ENCODE measurements at regions not wholly inside any gene's neighbourhood (a gene's known extent, or its start where the extent isn't known, plus 50 kb on each side); places are given as distances from the start of the nearest gene placed in this dataset.

DNA sequence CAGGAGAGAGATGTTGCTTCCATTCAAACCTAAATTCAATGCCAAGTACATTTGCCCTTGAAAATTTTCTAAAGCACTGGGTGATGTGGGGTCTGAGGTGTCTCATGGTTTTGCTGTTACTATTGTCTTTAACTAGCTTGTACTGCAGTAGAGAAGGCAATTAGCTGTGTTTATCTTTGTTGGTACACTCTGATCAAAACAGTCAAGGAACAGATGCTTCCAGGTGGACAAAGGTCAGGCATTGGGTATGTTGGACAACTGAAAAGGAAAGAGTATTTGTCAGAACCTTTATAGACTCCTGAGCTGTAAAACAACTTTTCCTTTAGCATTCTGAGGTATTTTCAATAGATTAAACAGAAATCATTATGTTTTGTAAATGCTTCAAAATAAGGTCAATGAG, 2228.7 kb upstream of the WWC1 start:
- no peak for DNase-seq (ENCODE audit: low read depth, low spot score)
- Histone ChIP-seq H3K4me1 (ENCODE audit: control insufficient read depth, extremely low read depth, insufficient read depth, low read length) (no peaks in the 10 kb centered on the region), H3K4me2 (ENCODE audit: insufficient read depth, low read length) (no peak overlapping the region), H3K79me2 (ENCODE audit: control insufficient read depth, insufficient read depth, low read length) (no peaks in the 10 kb centered on the region), H3K27ac (ENCODE audit: insufficient read depth, low read depth, low read length) (no peak overlapping the region), H3K9ac (replicated peaks; ENCODE audit: extremely low read depth, insufficient read depth, low read length) (no peak overlapping the region), H3K27me3 (ENCODE audit: control insufficient read depth in 2 of 2, insufficient read depth in 2 of 2, low read length in 2 of 2) (no peaks in the 10 kb centered on the region), H3K9me3 (replicated peaks; ENCODE audit: control insufficient read depth, insufficient read depth, low read length) (peaks cover 4% of the 10 kb centered on the region), H4K20me1 (replicated peaks; ENCODE audit: control insufficient read depth, extremely low read depth, insufficient read depth, low read length) (no peaks in the 10 kb centered on the region), H2AFZ (ENCODE audit: low read depth, low read length) (no peak overlapping the region), H3K9me1 (replicated peaks; ENCODE audit: control insufficient read depth, extremely low read depth, insufficient read depth, low read length) (no peaks in the 10 kb centered on the region), H3K36me3 (ENCODE audit: control insufficient read depth in 2 of 2, extremely low read depth in 1 of 2, insufficient read depth in 2 of 2, low read length in 2 of 2) (no peaks in the 10 kb centered on the region), H3K4me3 (replicated peaks in 1 of 3; ENCODE audit: insufficient read depth in 1 of 3, low read depth in 1 of 3, low read length in 3 of 3) (no peak overlapping the region)
- TF ChIP-seq, protein P1, sequence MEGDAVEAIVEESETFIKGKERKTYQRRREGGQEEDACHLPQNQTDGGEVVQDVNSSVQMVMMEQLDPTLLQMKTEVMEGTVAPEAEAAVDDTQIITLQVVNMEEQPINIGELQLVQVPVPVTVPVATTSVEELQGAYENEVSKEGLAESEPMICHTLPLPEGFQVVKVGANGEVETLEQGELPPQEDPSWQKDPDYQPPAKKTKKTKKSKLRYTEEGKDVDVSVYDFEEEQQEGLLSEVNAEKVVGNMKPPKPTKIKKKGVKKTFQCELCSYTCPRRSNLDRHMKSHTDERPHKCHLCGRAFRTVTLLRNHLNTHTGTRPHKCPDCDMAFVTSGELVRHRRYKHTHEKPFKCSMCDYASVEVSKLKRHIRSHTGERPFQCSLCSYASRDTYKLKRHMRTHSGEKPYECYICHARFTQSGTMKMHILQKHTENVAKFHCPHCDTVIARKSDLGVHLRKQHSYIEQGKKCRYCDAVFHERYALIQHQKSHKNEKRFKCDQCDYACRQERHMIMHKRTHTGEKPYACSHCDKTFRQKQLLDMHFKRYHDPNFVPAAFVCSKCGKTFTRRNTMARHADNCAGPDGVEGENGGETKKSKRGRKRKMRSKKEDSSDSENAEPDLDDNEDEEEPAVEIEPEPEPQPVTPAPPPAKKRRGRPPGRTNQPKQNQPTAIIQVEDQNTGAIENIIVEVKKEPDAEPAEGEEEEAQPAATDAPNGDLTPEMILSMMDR (IDR thresholded peaks at IDR 0.05; ENCODE audit: extremely low read depth in 1 of 2, insufficient read depth in 1 of 2, low read depth in 1 of 2, low read length in 2 of 2), result no peak
- TF ChIP-seq GATA2 (IDR thresholded peaks at IDR 0.05; ENCODE audit: insufficient read depth, insufficient read length, low read depth, low read length), result no peak
- no peak for TF ChIP-seq EZH2 (IDR thresholded peaks at IDR 0.05; ENCODE audit: borderline replicate concordance, low read depth, low read length, severe bottlenecking)
- TF ChIP-seq MAX (IDR thresholded peaks at IDR 0.05; ENCODE audit: insufficient read depth, insufficient read length), result no peak
- TF ChIP-seq POLR2AphosphoS5 (IDR thresholded peaks at IDR 0.05; ENCODE audit: insufficient read depth, low read depth, low read length), result no peak
- TF ChIP-seq MYC (IDR thresholded peaks at IDR 0.05; ENCODE audit: low read depth, low read length), result no peak
- no peak for TF ChIP-seq POLR2A (IDR thresholded peaks at IDR 0.05; ENCODE audit: low read depth, low read length)
- TF ChIP-seq JUN (IDR thresholded peaks at IDR 0.05; ENCODE audit: borderline replicate concordance, insufficient read depth, insufficient read length, low read depth), result no peak
- no TSS peak for BruUV-seq (replicated peaks)
- CTCF ChIA-PET, result no interaction called here
- POLR2A ChIA-PET, result no interaction called here
- FAIRE-seq, result no peak
- dilution Hi-C loops (cut with MboI; ENCODE audit: extremely low pct_ligation_motif_present, low sequenced_read_pairs) (no loop called here), intact Hi-C loops (cut with micrococcal nuclease) (no loop called here)

Data from endothelial cell of umbilical vein (primary cell).